Ovary (tissue), 3 donors: ENCODE measurements at regions not wholly inside any gene's neighbourhood (a gene's known extent, or its start where the extent isn't known, plus 50 kb on each side); places are given as distances from the start of the nearest gene placed in this dataset.

Experiments
- CTCF ChIP-seq, 3 donors: fragments of 450-650 bp in 2 of 3; fragments of 200-600 bp in 1 of 3; IDR thresholded peaks; one replicate each; pipeline versions ENCODE4 v1.5.1 to v1.8.0; 2016 to 2022; ENCODE audit warnings: antibody characterized with exemption in 3 of 3, mild to moderate bottlenecking in 1 of 3
- EP300 ChIP-seq: sonication (generic); formaldehyde crosslinking; IDR thresholded peaks from one replicate; pipeline ENCODE4 v1.6.1; 2017; ENCODE audit warnings: antibody characterized with exemption
- POLR2A ChIP-seq: fragments of 450-650 bp; IDR thresholded peaks from one replicate; pipeline ENCODE4 v1.6.1; 2017; ENCODE audit warnings: antibody characterized with exemption, mild to moderate bottlenecking, moderate library complexity
- donor health status: DM: no; HTN: no; CAD: no.

GRCh38 chr4:14608630-14609029 lies 393.7 kb upstream of the CPEB2 start:
- TF ChIP-seq CTCF (IDR thresholded peaks at IDR 0.05) = no peak
- no peak for TF ChIP-seq POLR2A
- TF ChIP-seq EP300 = no peak
